ENCODE measurements at regions not wholly inside any gene's neighbourhood (a gene's known extent, or its start where the extent isn't known, plus 50 kb on each side); places are given as distances from the start of the nearest gene placed in this dataset.

DNA sequence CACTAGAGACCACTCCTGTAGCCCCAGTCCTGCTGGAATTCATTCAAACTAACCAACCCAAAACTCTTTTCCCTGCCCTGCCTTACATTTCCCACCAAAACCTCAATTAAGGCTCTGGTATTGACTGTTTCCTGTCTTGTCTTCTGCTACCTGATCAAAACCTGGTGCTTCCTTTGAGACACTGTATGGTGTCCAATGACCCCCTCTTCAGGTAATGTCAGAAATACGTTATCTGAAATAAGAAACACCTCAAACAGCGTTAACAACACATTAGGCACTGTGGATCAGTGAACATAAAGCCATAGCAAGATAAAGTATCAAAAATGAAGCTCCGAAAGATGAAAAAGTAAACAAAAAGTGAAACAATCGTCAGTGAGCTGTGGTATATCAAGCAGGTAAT lies 343.2 kb upstream of the ZP4 start:
- TF ChIP-seq POLR2AphosphoS5 (IDR thresholded peaks at IDR 0.05) (no peak), EP300 (IDR thresholded peaks at IDR 0.05) (no peak)
- TF ChIP-seq, protein P1, sequence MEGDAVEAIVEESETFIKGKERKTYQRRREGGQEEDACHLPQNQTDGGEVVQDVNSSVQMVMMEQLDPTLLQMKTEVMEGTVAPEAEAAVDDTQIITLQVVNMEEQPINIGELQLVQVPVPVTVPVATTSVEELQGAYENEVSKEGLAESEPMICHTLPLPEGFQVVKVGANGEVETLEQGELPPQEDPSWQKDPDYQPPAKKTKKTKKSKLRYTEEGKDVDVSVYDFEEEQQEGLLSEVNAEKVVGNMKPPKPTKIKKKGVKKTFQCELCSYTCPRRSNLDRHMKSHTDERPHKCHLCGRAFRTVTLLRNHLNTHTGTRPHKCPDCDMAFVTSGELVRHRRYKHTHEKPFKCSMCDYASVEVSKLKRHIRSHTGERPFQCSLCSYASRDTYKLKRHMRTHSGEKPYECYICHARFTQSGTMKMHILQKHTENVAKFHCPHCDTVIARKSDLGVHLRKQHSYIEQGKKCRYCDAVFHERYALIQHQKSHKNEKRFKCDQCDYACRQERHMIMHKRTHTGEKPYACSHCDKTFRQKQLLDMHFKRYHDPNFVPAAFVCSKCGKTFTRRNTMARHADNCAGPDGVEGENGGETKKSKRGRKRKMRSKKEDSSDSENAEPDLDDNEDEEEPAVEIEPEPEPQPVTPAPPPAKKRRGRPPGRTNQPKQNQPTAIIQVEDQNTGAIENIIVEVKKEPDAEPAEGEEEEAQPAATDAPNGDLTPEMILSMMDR (IDR thresholded peaks at IDR 0.05) = no peak

Measured in sigmoid colon (tissue), 4 donors.